ENCODE measurements at regions not wholly inside any gene's neighbourhood (a gene's known extent, or its start where the extent isn't known, plus 50 kb on each side); places are given as distances from the start of the nearest gene placed in this dataset.

DNA sequence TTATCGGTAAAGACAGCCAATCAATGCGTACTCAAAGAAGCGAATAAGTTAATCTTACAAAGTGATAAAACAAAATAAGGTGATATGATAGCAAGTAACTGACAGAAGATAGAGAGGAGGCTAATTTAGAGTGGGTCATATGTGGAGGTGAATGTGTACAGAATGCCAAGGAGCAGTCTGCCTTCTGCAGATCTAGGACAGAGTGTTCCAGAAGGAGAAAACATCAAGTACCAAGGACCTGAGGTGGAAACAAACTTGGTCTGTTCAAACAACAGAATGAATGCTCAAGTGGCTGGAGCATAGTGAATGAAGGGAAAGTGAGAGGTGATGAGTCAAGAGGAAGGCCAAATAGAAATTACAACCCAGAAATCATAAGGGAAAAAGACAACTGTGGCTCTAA is 170.3 kb upstream of the BMP4 start:
- H3K4me1 Mint-ChIP-seq (ENCODE audit: low read depth): no peaks in the 10 kb centered on the region; the same call in 1 of the 2 replicates
- H3K36me3 Mint-ChIP-seq (ENCODE audit: low read depth): no peaks in the 10 kb centered on the region
- H3K27me3 Mint-ChIP-seq (ENCODE audit: insufficient read depth): no peaks in the 10 kb centered on the region; the same call in none of the 2 replicates
- no peaks in the 10 kb centered on the region for H3K9me3 Mint-ChIP-seq
- no peak overlapping the region for H3K27ac Mint-ChIP-seq
- DNase-seq: no peak
- no peak overlapping the region for H3K4me3 Mint-ChIP-seq
- TF ChIP-seq, protein P1, sequence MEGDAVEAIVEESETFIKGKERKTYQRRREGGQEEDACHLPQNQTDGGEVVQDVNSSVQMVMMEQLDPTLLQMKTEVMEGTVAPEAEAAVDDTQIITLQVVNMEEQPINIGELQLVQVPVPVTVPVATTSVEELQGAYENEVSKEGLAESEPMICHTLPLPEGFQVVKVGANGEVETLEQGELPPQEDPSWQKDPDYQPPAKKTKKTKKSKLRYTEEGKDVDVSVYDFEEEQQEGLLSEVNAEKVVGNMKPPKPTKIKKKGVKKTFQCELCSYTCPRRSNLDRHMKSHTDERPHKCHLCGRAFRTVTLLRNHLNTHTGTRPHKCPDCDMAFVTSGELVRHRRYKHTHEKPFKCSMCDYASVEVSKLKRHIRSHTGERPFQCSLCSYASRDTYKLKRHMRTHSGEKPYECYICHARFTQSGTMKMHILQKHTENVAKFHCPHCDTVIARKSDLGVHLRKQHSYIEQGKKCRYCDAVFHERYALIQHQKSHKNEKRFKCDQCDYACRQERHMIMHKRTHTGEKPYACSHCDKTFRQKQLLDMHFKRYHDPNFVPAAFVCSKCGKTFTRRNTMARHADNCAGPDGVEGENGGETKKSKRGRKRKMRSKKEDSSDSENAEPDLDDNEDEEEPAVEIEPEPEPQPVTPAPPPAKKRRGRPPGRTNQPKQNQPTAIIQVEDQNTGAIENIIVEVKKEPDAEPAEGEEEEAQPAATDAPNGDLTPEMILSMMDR (IDR thresholded peaks at IDR 0.05): no peak

DNA sequence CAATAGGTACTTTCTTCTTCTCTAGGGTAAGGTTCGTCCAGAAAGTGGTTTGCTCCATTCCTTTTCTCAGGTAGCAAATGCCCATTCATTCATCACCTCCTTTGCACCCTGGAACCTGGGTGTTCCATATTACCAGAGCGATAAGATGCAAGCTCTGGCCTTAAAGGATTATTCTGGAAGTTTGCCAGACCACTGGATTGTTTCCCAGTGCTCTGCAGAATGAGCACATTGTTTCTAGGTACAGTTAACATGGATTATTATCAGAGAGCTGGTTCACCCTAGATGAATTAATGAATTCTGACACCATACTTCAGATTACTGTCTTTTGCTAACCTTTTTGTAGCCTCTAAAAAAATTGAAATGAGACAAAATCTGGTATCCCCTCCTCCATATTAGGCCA is 170.9 kb upstream of the BMP4 start:
- Mint-ChIP-seq H3K27me3 (ENCODE audit: insufficient read depth) (no peaks in the 10 kb centered on the region; the same call in none of the 2 replicates), H3K9me3 (no peaks in the 10 kb centered on the region), H3K36me3 (ENCODE audit: low read depth) (no peaks in the 10 kb centered on the region), H3K4me1 (ENCODE audit: low read depth) (no peaks in the 10 kb centered on the region; the same call in 1 of the 2 replicates), H3K27ac (no peak overlapping the region), H3K4me3 (no peak overlapping the region)
- DNase-seq: no peak
- TF ChIP-seq, protein P1 (IDR thresholded peaks at IDR 0.05): no peak

DNA sequence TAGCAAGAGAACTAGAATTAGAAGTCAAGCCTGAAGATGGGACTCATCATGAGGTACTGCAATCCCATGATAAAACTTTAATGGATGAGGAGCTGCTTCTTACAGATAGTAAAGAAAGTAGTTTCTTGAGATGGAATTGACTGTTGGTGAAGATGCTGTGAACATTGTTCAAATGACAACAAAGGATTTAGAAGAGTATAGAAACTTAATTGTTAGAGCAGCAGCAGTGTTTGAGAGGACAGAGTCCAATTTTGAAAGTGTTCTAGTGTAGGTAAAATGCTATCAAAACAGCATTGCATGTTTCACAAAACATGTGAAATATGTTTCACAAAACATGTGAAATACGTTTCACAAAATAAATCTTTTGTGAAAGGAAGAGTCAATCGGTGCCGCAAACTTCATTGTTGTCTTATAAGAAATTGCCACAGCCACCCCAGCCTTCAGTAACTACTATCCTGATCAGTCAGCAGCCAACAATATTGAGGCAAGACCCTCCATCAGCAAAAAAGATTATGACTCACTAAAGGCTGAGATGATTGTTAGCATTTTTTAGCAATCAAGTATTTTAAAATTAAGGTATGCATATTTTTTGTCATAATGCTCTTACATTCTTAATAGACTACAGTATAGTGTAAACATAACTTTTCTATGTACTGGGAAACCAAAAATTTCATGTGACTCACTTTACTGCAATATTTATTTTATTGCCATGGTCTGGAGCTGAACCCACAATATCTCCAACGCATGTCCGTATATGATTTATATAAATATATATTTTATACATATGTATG is 173.4 kb upstream of the BMP4 start:
- peaks cover 4% of the 10 kb centered on the region; the same call in 1 of the 2 replicates for H3K4me1 Mint-ChIP-seq (ENCODE audit: low read depth)
- TF ChIP-seq, protein P1 (IDR thresholded peaks at IDR 0.05): no peak
- H3K36me3 Mint-ChIP-seq (ENCODE audit: low read depth): no peaks in the 10 kb centered on the region

DNA sequence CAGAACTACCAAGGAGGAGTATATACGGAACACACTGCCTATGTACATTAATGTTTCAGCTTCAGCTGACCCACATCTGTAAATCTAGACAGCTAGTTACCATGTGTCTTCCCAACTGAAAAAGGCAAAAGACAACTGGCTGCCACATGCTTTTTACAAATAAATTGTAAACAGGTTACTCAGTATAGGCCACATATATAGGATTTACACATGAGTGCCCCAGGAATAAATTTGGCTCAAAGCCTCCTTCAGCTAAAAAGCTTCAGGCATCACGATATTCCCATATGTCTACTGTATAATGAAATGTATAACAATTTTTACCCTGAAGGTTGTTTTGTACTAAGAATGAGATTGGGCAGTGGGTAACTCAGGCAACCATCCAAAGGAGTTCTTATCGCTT is 175.9 kb upstream of the BMP4 start:
- Mint-ChIP-seq H3K27me3 (ENCODE audit: insufficient read depth) (no peaks in the 10 kb centered on the region), H3K4me3 (no peak overlapping the region), H3K4me1 (ENCODE audit: low read depth) (peaks cover 4% of the 10 kb centered on the region; the same call in 1 of the 2 replicates), H3K9me3 (no peaks in the 10 kb centered on the region), H3K27ac (no peak overlapping the region), H3K36me3 (ENCODE audit: low read depth) (no peaks in the 10 kb centered on the region)
- TF ChIP-seq, protein P1 (IDR thresholded peaks at IDR 0.05): no peak
- no peak for DNase-seq

More for the DNA sequence above, 173.4 kb upstream of the BMP4 start:
- Mint-ChIP-seq H3K9me3 (no peaks in the 10 kb centered on the region), H3K4me3 (no peak overlapping the region), H3K27ac (no peak overlapping the region), H3K27me3 (ENCODE audit: insufficient read depth) (no peaks in the 10 kb centered on the region; the same call in 1 of the 2 replicates)
- DNase-seq: no peak

DNA sequence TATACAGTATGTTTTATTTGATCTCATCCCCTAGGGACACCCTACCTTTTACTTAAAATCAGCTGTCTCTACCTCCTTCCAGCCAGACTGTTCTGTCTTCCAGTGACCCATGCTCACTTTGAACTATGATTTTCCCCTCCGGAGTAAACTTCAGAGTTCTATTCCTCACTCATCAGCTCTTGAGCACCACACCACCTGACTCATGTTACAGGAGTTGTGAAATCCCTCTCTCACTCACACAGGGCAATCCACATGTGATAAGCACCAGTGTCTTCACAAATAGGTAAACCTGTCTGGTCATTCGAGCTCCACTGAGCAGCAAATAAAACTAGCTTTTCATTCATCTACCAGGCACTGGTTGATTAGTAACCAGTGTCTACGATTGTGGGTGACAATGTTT is 177.3 kb upstream of the BMP4 start:
- Mint-ChIP-seq H3K9me3 (no peaks in the 10 kb centered on the region), H3K4me3 (no peak overlapping the region), H3K4me1 (ENCODE audit: low read depth) (peaks cover 15% of the 10 kb centered on the region), H3K36me3 (ENCODE audit: low read depth) (no peaks in the 10 kb centered on the region), H3K27me3 (ENCODE audit: insufficient read depth) (no peaks in the 10 kb centered on the region), H3K27ac (no peak overlapping the region)
- TF ChIP-seq, protein P1 (IDR thresholded peaks at IDR 0.05): no peak
- DNase-seq: no peak
